ENCODE measurements at regions not wholly inside any gene's neighbourhood (a gene's known extent, or its start where the extent isn't known, plus 50 kb on each side); places are given as distances from the start of the nearest gene placed in this dataset.

DNA sequence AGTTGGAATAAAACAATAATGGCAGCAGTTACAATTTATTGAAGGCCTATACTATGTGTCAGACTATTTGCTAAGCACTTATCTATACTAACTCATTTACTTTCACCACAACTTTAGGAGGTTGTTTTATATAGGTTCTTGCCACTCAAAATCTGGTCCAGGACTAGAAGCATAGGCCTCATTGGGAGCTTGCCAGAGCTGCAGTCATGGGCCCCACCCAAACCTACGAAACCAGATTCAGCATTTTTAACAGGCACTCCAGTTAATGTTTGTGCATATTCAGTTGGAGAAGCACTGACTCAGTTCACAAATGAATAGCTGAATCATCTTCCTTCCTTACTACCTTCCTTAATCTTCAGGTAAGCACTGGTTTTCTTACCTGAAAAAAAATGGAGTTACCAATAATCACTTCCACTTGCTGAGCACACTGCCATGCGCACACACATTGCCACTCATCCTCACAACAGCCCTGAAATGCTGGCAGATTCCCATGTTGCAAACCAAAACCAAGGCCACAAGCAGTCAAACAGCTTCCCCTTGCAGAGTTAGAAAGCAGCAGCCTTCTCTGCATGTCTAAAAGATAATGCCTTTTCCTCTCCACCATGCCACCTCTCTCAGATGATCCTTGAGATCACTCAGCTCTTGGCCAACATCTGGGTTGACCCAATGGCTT, 122.4 kb downstream of the SLC16A9 start:
- Mint-ChIP-seq H3K27ac (no peak overlapping the region), H3K36me3 (ENCODE audit: low read depth) (no peaks in the 10 kb centered on the region), H3K27me3 (ENCODE audit: insufficient read depth) (no peaks in the 10 kb centered on the region), H3K4me3 (no peak overlapping the region), H3K9me3 (peaks cover 5% of the 10 kb centered on the region), H3K4me1 (ENCODE audit: low read depth) (no peaks in the 10 kb centered on the region)
- TF ChIP-seq, protein P1, sequence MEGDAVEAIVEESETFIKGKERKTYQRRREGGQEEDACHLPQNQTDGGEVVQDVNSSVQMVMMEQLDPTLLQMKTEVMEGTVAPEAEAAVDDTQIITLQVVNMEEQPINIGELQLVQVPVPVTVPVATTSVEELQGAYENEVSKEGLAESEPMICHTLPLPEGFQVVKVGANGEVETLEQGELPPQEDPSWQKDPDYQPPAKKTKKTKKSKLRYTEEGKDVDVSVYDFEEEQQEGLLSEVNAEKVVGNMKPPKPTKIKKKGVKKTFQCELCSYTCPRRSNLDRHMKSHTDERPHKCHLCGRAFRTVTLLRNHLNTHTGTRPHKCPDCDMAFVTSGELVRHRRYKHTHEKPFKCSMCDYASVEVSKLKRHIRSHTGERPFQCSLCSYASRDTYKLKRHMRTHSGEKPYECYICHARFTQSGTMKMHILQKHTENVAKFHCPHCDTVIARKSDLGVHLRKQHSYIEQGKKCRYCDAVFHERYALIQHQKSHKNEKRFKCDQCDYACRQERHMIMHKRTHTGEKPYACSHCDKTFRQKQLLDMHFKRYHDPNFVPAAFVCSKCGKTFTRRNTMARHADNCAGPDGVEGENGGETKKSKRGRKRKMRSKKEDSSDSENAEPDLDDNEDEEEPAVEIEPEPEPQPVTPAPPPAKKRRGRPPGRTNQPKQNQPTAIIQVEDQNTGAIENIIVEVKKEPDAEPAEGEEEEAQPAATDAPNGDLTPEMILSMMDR (IDR thresholded peaks at IDR 0.05) = no peak
- DNase-seq = no peak

DNA sequence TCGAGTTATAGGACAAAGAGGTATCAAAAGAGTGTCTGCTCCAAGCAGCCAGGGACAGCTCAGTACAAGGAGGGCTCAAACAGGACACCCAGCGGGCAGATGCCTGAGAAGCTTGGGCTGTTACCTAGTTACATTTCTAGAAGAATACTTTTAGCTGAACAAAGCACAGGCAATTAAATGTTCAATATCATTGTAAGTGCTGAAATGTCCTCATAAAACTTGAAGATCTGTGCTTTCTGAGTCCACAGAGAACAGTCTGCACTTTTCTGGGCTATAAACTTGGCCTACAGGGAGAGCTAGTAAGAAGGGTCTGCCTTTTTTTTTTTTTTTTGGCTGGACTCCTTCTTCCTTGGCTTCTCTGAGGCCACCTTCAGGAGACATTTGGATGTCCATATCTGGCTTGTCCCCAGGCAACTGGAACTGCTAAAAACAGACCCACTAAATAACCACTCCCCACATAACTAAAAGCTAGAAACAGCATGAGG, 123.2 kb downstream of the SLC16A9 start:
- Mint-ChIP-seq H3K36me3 (ENCODE audit: low read depth) (no peaks in the 10 kb centered on the region), H3K27me3 (ENCODE audit: insufficient read depth) (no peaks in the 10 kb centered on the region), H3K4me1 (ENCODE audit: low read depth) (no peaks in the 10 kb centered on the region), H3K9me3 (peaks cover 5% of the 10 kb centered on the region; the same call in 1 of the 2 replicates), H3K27ac (no peak overlapping the region), H3K4me3 (no peak overlapping the region)
- DNase-seq = no peak
- TF ChIP-seq, protein P1 (IDR thresholded peaks at IDR 0.05) = no peak

DNA sequence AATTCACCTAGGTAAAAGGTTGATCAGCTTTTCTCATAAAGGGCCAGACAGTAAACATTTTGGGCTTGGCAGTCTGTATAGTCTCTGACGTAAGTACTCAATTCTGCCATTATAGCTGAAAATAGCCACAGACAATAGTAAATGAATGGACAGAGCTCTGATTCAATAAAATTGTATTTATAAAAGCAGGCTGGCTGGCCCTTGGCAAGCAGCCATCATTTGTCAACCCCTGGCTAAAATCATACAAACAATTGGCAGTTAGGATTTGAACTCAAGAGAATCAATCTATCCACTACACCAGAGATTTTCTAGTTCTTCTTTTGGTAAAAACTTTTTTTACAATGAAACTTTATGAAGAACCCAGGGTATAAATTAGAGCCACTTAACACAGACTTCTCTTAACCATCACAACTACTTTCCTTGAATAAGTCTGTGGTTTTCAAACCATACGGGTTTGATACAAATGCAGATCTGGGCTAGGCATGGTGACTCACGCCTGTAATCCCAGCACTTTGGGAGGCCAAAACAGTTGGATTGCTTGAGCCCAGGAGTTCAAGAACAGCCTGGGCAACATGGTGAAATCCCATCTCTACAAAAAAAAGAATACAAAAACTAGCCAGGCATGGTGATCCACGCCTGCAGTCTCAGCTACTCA, 124.5 kb downstream of the SLC16A9 start:
- DNase-seq = no peak
- H3K9me3 Mint-ChIP-seq = no peaks in the 10 kb centered on the region
- TF ChIP-seq, protein P1 (IDR thresholded peaks at IDR 0.05) = no peak
- no peak overlapping the region for H3K4me3 Mint-ChIP-seq
- no peaks in the 10 kb centered on the region for H3K27me3 Mint-ChIP-seq (ENCODE audit: insufficient read depth)
- no peaks in the 10 kb centered on the region for H3K36me3 Mint-ChIP-seq (ENCODE audit: low read depth)
- H3K27ac Mint-ChIP-seq = no peak overlapping the region
- H3K4me1 Mint-ChIP-seq (ENCODE audit: low read depth) = no peaks in the 10 kb centered on the region

DNA sequence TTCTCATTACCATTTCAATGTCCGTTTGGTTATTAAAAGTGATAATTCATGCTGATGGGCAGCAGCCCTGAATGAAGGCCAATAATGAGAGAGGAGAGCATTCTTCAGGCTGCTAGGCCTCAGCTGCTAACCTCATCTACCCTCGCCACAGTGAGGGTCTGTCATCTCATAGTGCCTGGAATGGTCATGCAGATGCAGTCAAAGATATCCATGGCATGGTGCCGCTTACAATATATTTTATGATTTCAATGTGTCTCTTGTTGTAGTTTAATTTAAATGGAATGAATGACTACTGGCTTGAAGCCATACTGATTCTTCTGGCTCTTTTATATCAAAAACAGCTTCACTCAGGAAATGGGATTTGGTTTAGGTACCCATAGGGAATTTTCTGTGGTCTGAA, 126.9 kb downstream of the SLC16A9 start:
- no peaks in the 10 kb centered on the region for H3K4me1 Mint-ChIP-seq (ENCODE audit: low read depth)
- H3K27me3 Mint-ChIP-seq (ENCODE audit: insufficient read depth) = no peaks in the 10 kb centered on the region
- no peaks in the 10 kb centered on the region for H3K36me3 Mint-ChIP-seq (ENCODE audit: low read depth)
- H3K4me3 Mint-ChIP-seq = no peak overlapping the region
- no peak overlapping the region for H3K27ac Mint-ChIP-seq
- no peak for DNase-seq
- TF ChIP-seq, protein P1 (IDR thresholded peaks at IDR 0.05) = no peak
- H3K9me3 Mint-ChIP-seq = no peaks in the 10 kb centered on the region

DNA sequence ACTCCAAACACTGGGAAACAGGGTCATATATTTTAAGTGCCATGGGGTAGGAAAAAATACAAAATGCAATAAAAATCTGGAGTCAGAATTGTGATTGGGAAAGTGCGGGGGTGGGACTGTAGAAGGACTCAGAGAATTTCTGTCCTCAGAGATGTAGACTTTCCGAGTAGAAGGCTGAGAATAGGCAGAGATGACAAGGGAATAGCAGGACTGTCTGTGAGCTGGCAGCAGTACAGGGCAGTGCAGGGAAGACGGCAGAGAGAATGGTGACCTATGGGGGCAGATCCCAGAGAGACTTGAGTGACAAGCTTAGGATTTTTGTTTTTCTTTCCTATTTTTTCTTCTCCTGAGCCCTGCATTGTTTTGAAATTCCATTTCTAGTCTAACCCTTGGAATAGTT, 127.6 kb downstream of the SLC16A9 start:
- no peak for DNase-seq
- TF ChIP-seq, protein P1 (IDR thresholded peaks at IDR 0.05) = no peak
- Mint-ChIP-seq H3K4me3 (no peak overlapping the region), H3K9me3 (no peaks in the 10 kb centered on the region), H3K36me3 (ENCODE audit: low read depth) (no peaks in the 10 kb centered on the region), H3K27me3 (ENCODE audit: insufficient read depth) (no peaks in the 10 kb centered on the region), H3K27ac (no peak overlapping the region), H3K4me1 (ENCODE audit: low read depth) (no peaks in the 10 kb centered on the region)
